Suprapubic skin (tissue), 3 donors: ENCODE measurements at regions not wholly inside any gene's neighbourhood (a gene's known extent, or its start where the extent isn't known, plus 50 kb on each side); places are given as distances from the start of the nearest gene placed in this dataset.
"Not testable (repeated sequence)": the region's sequence is repeated elsewhere in the genome, so short reads cannot be mapped to it uniquely, and the experiment has no call there.

ENCODE experiments used
- CTCF ChIP-seq, 2 donors: fragments of 200-600 bp in 1 of 2; fragments of 450-650 bp in 1 of 2; sonication (generic) in 1 of 2; IDR thresholded peaks; one replicate each; pipeline ENCODE4 v1.5.1; 2016 to 2019; ENCODE audit warnings: antibody characterized with exemption in 2 of 2, mild to moderate bottlenecking in 1 of 2, moderate library complexity in 1 of 2
- POLR2A ChIP-seq, 2 donors: fragments of 450-650 bp; IDR thresholded peaks; one replicate each; pipeline ENCODE4 v1.6.1; 2017; ENCODE audit warnings: antibody characterized with exemption in 2 of 2, mild to moderate bottlenecking in 2 of 2, moderate library complexity in 2 of 2

- not testable (repeated sequence) for TF ChIP-seq CTCF, POLR2A (IDR thresholded peaks at IDR 0.05)
Observed at GRCh38 chr2:87549561-87550202, 198.2 kb upstream of the PLGLB2 start.
